ENCODE measurements at regions not wholly inside any gene's neighbourhood (a gene's known extent, or its start where the extent isn't known, plus 50 kb on each side); places are given as distances from the start of the nearest gene placed in this dataset.

- H3K27me3 ChIP-seq (ENCODE audit: control insufficient read depth, insufficient read depth, low read length), result no peaks in the 10 kb centered on the region
- ATAC-seq (no peak), DNase-seq (ENCODE audit: low read depth, low spot score) (no peak)
- H3K36me3 ChIP-seq (ENCODE audit: control insufficient read depth, insufficient read depth, low read length), result no peaks in the 10 kb centered on the region
- intact Hi-C loops (cut with micrococcal nuclease; ENCODE audit: unreplicated experiment) (no loop called here), in situ Hi-C loops (cut with HindIII; ENCODE audit: low pct_unique_long_range_greater_than_20kb, low sequenced_read_pairs) (no loop called here)
- no peaks in the 10 kb centered on the region for H3K4me1 ChIP-seq (ENCODE audit: control insufficient read depth, insufficient read depth, low read length)
- POLR2A ChIA-PET, result no interaction called here
- no peak for TF ChIP-seq REST (IDR thresholded peaks at IDR 0.05; ENCODE audit: insufficient read depth in 1 of 2, low read depth in 2 of 2, low read length in 1 of 2)
- TF ChIP-seq SIN3A (IDR thresholded peaks at IDR 0.05; ENCODE audit: borderline replicate concordance, insufficient read depth, low read depth, low read length), result no peak
- CTCF ChIA-PET, result no interaction called here
- no peak overlapping the region for H3K27ac ChIP-seq (ENCODE audit: low read length)
- no TSS peak for BruUV-seq (replicated peaks)
- no peak overlapping the region for H3K4me3 ChIP-seq (ENCODE audit: low read depth in 2 of 2, low read length in 2 of 2)
- no peaks in the 10 kb centered on the region for H3K9me3 ChIP-seq (ENCODE audit: control insufficient read depth, insufficient read depth, low read depth, low read length)
Measured at GRCh38 chr11:34794696-34795095, 121.5 kb downstream of the APIP start.

- ChIA-PET POLR2A (no interaction called here), CTCF (no interaction called here)
- DNase-seq (ENCODE audit: low read depth, low spot score) (no peak), ATAC-seq (no peak)
- no peak overlapping the region for H3K4me3 ChIP-seq (ENCODE audit: low read depth in 2 of 2, low read length in 2 of 2)
- H3K27ac ChIP-seq (ENCODE audit: low read length), result no peak overlapping the region
- intact Hi-C loops (cut with micrococcal nuclease; ENCODE audit: unreplicated experiment), result no loop called here
- in situ Hi-C loops (cut with HindIII; ENCODE audit: low pct_unique_long_range_greater_than_20kb, low sequenced_read_pairs), result no loop called here
- no peaks in the 10 kb centered on the region for H3K27me3 ChIP-seq (ENCODE audit: control insufficient read depth, insufficient read depth, low read length)
- H3K9me3 ChIP-seq (ENCODE audit: control insufficient read depth, insufficient read depth, low read depth, low read length), result no peaks in the 10 kb centered on the region
- BruUV-seq (replicated peaks), result no TSS peak
- H3K4me1 ChIP-seq (ENCODE audit: control insufficient read depth, insufficient read depth, low read length), result no peaks in the 10 kb centered on the region
- H3K36me3 ChIP-seq (ENCODE audit: control insufficient read depth, insufficient read depth, low read length), result no peaks in the 10 kb centered on the region
- TF ChIP-seq TCF7L2 (IDR thresholded peaks at IDR 0.05; ENCODE audit: low read depth, low read length) (no peak), CTCF (IDR thresholded peaks at IDR 0.05) (no peak), SIN3A (IDR thresholded peaks at IDR 0.05; ENCODE audit: borderline replicate concordance, insufficient read depth, low read depth, low read length) (no peak), POLR2AphosphoS5 (IDR thresholded peaks at IDR 0.05; ENCODE audit: low read depth, low read length) (no peak), REST (IDR thresholded peaks at IDR 0.05; ENCODE audit: insufficient read depth in 1 of 2, low read depth in 2 of 2, low read length in 1 of 2) (no peak)
Measured at GRCh38 chr11:34793666-34794065, 122.5 kb downstream of the APIP start.

Measured in Panc1 (cell line).